ENCODE measurements at regions not wholly inside any gene's neighbourhood (a gene's known extent, or its start where the extent isn't known, plus 50 kb on each side); places are given as distances from the start of the nearest gene placed in this dataset.

GRCh38 chr12:77387214-77387613, 321.8 kb upstream of the E2F7 start:
- Histone ChIP-seq H3K4me1 (ENCODE audit: control insufficient read depth, insufficient read depth, low read length, unreplicated experiment) (peaks cover 14% of the 10 kb centered on the region), H2AFZ (ENCODE audit: low read length, unreplicated experiment) (no peak overlapping the region), H3K27me3 (ENCODE audit: insufficient read depth, low read length) (no peaks in the 10 kb centered on the region), H3K4me3 (ENCODE audit: low read depth, low read length) (no peak overlapping the region), H3K36me3 (ENCODE audit: insufficient read depth, low read length) (no peaks in the 10 kb centered on the region), H3K79me2 (ENCODE audit: control insufficient read depth, insufficient read depth, low read length, unreplicated experiment) (no peaks in the 10 kb centered on the region), H3K27ac (ENCODE audit: low read depth, low read length) (no peak overlapping the region)

DNA sequence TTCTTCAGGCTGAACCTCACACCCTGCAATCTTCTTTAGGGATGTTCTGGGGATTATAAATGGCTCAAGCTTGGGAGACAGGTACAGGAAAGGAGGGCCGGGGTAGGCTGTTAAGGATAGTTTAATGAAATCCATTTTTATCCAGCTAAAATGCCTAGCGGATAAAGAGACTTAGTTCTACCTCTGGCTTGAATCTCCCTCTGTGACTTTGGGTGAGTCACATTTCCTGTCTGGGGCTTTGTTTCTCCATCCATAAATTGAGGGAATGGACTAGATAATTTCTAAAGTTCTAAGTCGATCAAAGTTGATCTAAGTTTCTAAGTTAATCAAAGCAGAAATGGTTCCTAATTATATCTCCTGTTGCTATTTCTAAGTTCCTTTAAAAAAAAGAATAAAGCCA, 319.6 kb upstream of the E2F7 start:
- Histone ChIP-seq H3K4me3 (ENCODE audit: low read depth, low read length) (no peak overlapping the region), H3K27ac (ENCODE audit: low read depth, low read length) (no peak overlapping the region), H2AFZ (ENCODE audit: low read length, unreplicated experiment) (no peak overlapping the region), H3K79me2 (ENCODE audit: control insufficient read depth, insufficient read depth, low read length, unreplicated experiment) (no peaks in the 10 kb centered on the region), H3K27me3 (ENCODE audit: insufficient read depth, low read length) (no peaks in the 10 kb centered on the region), H3K36me3 (ENCODE audit: insufficient read depth, low read length) (no peaks in the 10 kb centered on the region), H3K4me1 (ENCODE audit: control insufficient read depth, insufficient read depth, low read length, unreplicated experiment) (peaks cover 14% of the 10 kb centered on the region)

DNA sequence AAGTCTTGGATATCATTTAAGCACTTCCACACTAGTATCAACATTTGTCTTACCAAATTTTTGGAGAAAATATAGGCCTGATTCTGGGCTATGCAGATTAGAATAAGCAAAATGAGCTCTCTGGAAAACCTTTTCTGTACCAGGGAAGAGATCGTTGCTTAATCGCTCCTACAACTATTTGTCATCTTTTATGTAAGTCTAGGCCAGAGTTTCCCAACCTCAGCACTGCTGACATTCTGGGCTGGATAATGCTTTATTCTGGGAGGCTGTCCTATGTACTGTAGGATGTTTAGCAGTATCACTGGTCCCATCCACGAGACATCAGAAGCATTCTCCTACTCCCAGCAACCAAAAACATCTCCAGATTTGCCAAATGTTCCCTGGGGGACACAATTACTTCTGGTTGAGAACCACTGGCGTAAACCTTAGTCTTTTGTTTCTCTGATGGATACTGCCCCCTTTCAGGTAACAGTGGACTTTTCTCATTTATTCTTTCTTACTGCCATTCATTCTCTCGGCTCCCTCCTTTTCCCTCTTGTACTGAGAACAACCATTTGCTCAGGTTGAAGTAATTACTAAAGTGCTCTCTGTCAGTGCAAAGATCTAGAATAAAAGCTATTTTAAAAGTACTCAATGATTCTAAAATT, 316.9 kb upstream of the E2F7 start:
- no peak overlapping the region for H2AFZ ChIP-seq (ENCODE audit: low read length, unreplicated experiment)
- no peaks in the 10 kb centered on the region for H3K79me2 ChIP-seq (ENCODE audit: control insufficient read depth, insufficient read depth, low read length, unreplicated experiment)
- H3K4me1 ChIP-seq (ENCODE audit: control insufficient read depth, insufficient read depth, low read length, unreplicated experiment) = peaks cover 10% of the 10 kb centered on the region
- no peak overlapping the region for H3K4me3 ChIP-seq (ENCODE audit: low read depth, low read length)
- no peaks in the 10 kb centered on the region for H3K27me3 ChIP-seq (ENCODE audit: insufficient read depth, low read length)
- H3K27ac ChIP-seq (ENCODE audit: low read depth, low read length) = no peak overlapping the region
- no peaks in the 10 kb centered on the region for H3K36me3 ChIP-seq (ENCODE audit: insufficient read depth, low read length)

DNA sequence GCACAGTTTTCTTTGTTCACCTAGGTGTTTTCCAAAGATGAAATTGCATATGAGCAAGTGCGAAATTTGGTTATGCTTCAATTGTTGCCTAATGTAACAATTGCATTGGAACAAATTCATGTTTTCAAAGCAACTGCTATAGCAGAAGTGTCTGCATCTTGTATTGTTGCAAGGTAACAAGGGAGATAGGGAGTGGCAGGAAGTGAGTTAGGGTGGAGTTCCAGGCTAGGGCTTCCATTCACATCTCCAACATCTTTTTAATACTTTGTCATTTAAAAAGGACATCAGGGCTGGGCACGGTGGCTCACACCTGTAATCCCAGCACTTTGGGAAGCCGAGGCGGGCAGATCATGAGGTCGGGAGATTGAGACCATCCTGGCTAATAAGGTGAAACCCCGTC, 312.3 kb upstream of the E2F7 start:
- Histone ChIP-seq H2AFZ (ENCODE audit: low read length, unreplicated experiment) (no peak overlapping the region), H3K4me3 (ENCODE audit: low read depth, low read length) (no peak overlapping the region), H3K36me3 (ENCODE audit: insufficient read depth, low read length) (no peaks in the 10 kb centered on the region), H3K27me3 (ENCODE audit: insufficient read depth, low read length) (no peaks in the 10 kb centered on the region), H3K79me2 (ENCODE audit: control insufficient read depth, insufficient read depth, low read length, unreplicated experiment) (no peaks in the 10 kb centered on the region), H3K4me1 (ENCODE audit: control insufficient read depth, insufficient read depth, low read length, unreplicated experiment) (peaks cover 7% of the 10 kb centered on the region), H3K27ac (ENCODE audit: low read depth, low read length) (no peak overlapping the region)

GRCh38 chr12:77377116-77377515, 311.7 kb upstream of the E2F7 start:
- H3K4me3 ChIP-seq (ENCODE audit: low read depth, low read length) = no peak overlapping the region

GRCh38 chr12:77374673-77375072, 309.3 kb upstream of the E2F7 start:
- no peak overlapping the region for H3K27ac ChIP-seq (ENCODE audit: low read depth, low read length)
- no peak overlapping the region for H3K4me3 ChIP-seq (ENCODE audit: low read depth, low read length)
- H2AFZ ChIP-seq (ENCODE audit: low read length, unreplicated experiment) = no peak overlapping the region
- H3K79me2 ChIP-seq (ENCODE audit: control insufficient read depth, insufficient read depth, low read length, unreplicated experiment) = no peaks in the 10 kb centered on the region
- peaks cover 7% of the 10 kb centered on the region for H3K4me1 ChIP-seq (ENCODE audit: control insufficient read depth, insufficient read depth, low read length, unreplicated experiment)
- H3K36me3 ChIP-seq (ENCODE audit: insufficient read depth, low read length) = no peaks in the 10 kb centered on the region
- no peaks in the 10 kb centered on the region for H3K27me3 ChIP-seq (ENCODE audit: insufficient read depth, low read length)

More at GRCh38 chr12:77377116-77377515, 311.7 kb upstream of the E2F7 start:
- no peak overlapping the region for H3K27ac ChIP-seq (ENCODE audit: low read depth, low read length)
- H2AFZ ChIP-seq (ENCODE audit: low read length, unreplicated experiment) = no peak overlapping the region
- no peaks in the 10 kb centered on the region for H3K79me2 ChIP-seq (ENCODE audit: control insufficient read depth, insufficient read depth, low read length, unreplicated experiment)
- no peaks in the 10 kb centered on the region for H3K36me3 ChIP-seq (ENCODE audit: insufficient read depth, low read length)
- no peaks in the 10 kb centered on the region for H3K27me3 ChIP-seq (ENCODE audit: insufficient read depth, low read length)
- peaks cover 7% of the 10 kb centered on the region for H3K4me1 ChIP-seq (ENCODE audit: control insufficient read depth, insufficient read depth, low read length, unreplicated experiment)

DNA sequence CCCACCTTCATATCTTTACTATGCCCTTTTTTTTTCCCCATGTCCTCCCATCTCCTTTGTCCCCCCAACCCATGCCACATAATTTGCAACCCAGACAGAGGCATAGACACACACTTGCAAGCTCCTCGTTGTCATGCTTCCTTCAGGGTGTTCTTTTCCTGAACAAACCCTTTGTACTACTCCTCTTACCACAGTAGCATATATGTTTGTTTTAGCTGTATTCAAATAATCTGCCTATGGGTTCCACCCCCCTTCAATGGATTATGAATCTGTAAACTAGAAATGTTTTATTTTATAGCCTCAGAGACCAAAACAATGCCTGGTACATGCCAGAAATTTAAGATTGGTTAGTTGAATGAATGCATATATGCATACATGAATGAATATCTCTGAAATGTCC, 307.1 kb upstream of the E2F7 start:
- H2AFZ ChIP-seq (ENCODE audit: low read length, unreplicated experiment) = no peak overlapping the region
- no peaks in the 10 kb centered on the region for H3K79me2 ChIP-seq (ENCODE audit: control insufficient read depth, insufficient read depth, low read length, unreplicated experiment)
- no peak overlapping the region for H3K4me3 ChIP-seq (ENCODE audit: low read depth, low read length)
- no peaks in the 10 kb centered on the region for H3K36me3 ChIP-seq (ENCODE audit: insufficient read depth, low read length)
- H3K27me3 ChIP-seq (ENCODE audit: insufficient read depth, low read length) = no peaks in the 10 kb centered on the region
- H3K27ac ChIP-seq (ENCODE audit: low read depth, low read length) = no peak overlapping the region
- H3K4me1 ChIP-seq (ENCODE audit: control insufficient read depth, insufficient read depth, low read length, unreplicated experiment) = peaks cover 7% of the 10 kb centered on the region

- peaks cover 3% of the 10 kb centered on the region for H3K4me1 ChIP-seq (ENCODE audit: control insufficient read depth, insufficient read depth, low read length, unreplicated experiment)
- no peak overlapping the region for H2AFZ ChIP-seq (ENCODE audit: low read length, unreplicated experiment)
- H3K27me3 ChIP-seq (ENCODE audit: insufficient read depth, low read length) = no peaks in the 10 kb centered on the region
- H3K4me3 ChIP-seq (ENCODE audit: low read depth, low read length) = no peak overlapping the region
- H3K27ac ChIP-seq (ENCODE audit: low read depth, low read length) = no peak overlapping the region
- no peaks in the 10 kb centered on the region for H3K79me2 ChIP-seq (ENCODE audit: control insufficient read depth, insufficient read depth, low read length, unreplicated experiment)
- no peaks in the 10 kb centered on the region for H3K36me3 ChIP-seq (ENCODE audit: insufficient read depth, low read length)
These were observed 306.7 kb upstream of the E2F7 start for GRCh38 chr12:77372026-77372425.

DNA sequence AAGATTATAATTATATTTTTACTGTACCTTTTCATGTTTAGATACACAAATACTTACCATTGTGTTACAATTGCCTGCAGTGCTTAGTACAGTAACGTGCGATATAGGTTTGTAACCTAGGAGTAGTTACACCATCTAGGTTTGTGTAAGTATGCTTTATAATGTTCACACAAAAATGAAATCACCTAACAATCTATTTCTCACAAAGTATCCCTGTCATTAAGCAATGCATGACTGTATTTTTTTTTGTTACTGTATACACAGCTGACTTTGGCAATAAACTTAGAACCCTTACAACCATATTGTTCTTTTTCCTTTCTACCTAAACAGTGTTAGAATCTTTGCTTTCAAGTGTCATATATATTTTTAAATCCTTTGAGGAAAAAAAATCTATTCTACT, 303.0 kb upstream of the E2F7 start:
- Histone ChIP-seq H3K36me3 (ENCODE audit: insufficient read depth, low read length) (no peaks in the 10 kb centered on the region), H3K4me1 (ENCODE audit: control insufficient read depth, insufficient read depth, low read length, unreplicated experiment) (no peaks in the 10 kb centered on the region), H3K27ac (ENCODE audit: low read depth, low read length) (no peak overlapping the region), H3K79me2 (ENCODE audit: control insufficient read depth, insufficient read depth, low read length, unreplicated experiment) (no peaks in the 10 kb centered on the region), H3K4me3 (ENCODE audit: low read depth, low read length) (no peak overlapping the region), H2AFZ (ENCODE audit: low read length, unreplicated experiment) (no peak overlapping the region), H3K27me3 (ENCODE audit: insufficient read depth, low read length) (no peaks in the 10 kb centered on the region)

- H3K27me3 ChIP-seq (ENCODE audit: insufficient read depth, low read length) = no peaks in the 10 kb centered on the region
- H3K36me3 ChIP-seq (ENCODE audit: insufficient read depth, low read length) = no peaks in the 10 kb centered on the region
- H3K27ac ChIP-seq (ENCODE audit: low read depth, low read length) = no peak overlapping the region
These were observed 301.2 kb upstream of the E2F7 start for GRCh38 chr12:77366616-77367015.

DNA sequence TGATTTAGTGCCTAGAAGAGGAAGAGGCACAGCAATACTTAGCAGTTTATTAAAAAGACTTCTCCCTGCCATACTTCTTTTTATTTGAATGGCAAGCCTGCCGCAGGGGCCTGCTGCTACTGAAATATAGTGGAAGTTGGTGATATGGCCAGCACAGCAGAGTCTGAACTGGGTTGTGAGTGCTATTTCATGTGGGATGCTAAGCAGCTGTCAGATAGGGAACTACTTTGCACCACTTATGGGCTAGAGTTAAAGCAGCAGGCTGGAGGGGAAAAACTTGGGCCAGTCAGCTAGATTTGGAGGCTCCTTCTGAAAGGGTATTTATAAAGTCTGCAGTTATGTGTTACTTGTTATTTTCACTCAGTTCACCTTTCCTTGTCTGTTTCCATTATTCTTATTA, 299.0 kb upstream of the E2F7 start:
- H3K4me3 ChIP-seq (ENCODE audit: low read depth, low read length) = no peak overlapping the region
- H3K27ac ChIP-seq (ENCODE audit: low read depth, low read length) = no peak overlapping the region
- no peaks in the 10 kb centered on the region for H3K79me2 ChIP-seq (ENCODE audit: control insufficient read depth, insufficient read depth, low read length, unreplicated experiment)
- no peaks in the 10 kb centered on the region for H3K27me3 ChIP-seq (ENCODE audit: insufficient read depth, low read length)
- no peaks in the 10 kb centered on the region for H3K36me3 ChIP-seq (ENCODE audit: insufficient read depth, low read length)
- H3K4me1 ChIP-seq (ENCODE audit: control insufficient read depth, insufficient read depth, low read length, unreplicated experiment) = no peaks in the 10 kb centered on the region
- H2AFZ ChIP-seq (ENCODE audit: low read length, unreplicated experiment) = no peak overlapping the region

More at GRCh38 chr12:77366616-77367015, 301.2 kb upstream of the E2F7 start:
- Histone ChIP-seq H3K4me3 (ENCODE audit: low read depth, low read length) (no peak overlapping the region), H3K4me1 (ENCODE audit: control insufficient read depth, insufficient read depth, low read length, unreplicated experiment) (no peaks in the 10 kb centered on the region), H2AFZ (ENCODE audit: low read length, unreplicated experiment) (no peak overlapping the region), H3K79me2 (ENCODE audit: control insufficient read depth, insufficient read depth, low read length, unreplicated experiment) (no peaks in the 10 kb centered on the region)
